HepG2 (cell line): ENCODE measurements at regions not wholly inside any gene's neighbourhood (a gene's known extent, or its start where the extent isn't known, plus 50 kb on each side); places are given as distances from the start of the nearest gene placed in this dataset.

Experiments used
- ATAC-seq: fragments of 200-7000 bp; cut with Tn5 transposase; 3 replicates; pipeline ENCODE4 v1.9.1; 2020; ENCODE audit warnings: mild to moderate bottlenecking, moderate library complexity
- BruUV-seq: library from RNA; stranded (reverse); fragments of 400-500 nt; replicated peaks from 2 replicates; lab custom pipeline; 2021; lab: Mats Ljungman, UMichigan
- CTCF ChIA-PET: fragments of 300-600 bp; formaldehyde crosslinking; extraction: SDS; loops from one replicate; lab custom pipeline; 2021; ENCODE audit warnings: low total read pairs, inconsistent platforms, low intra/inter-chr PET ratio; lab: Yijun Ruan, JAX
- POLR2A ChIA-PET: fragments of 350-600 bp; sonication (Branson Sonifier 250); formaldehyde crosslinking; loops from one replicate; lab custom pipeline; 2020; ENCODE audit warnings: antibody characterized with exemption, inconsistent platforms; lab: Yijun Ruan, JAX
- DNase-seq: peaks from one replicate; pipeline ENCODE4 v3.0.0-alpha.2; 2015; ENCODE audit warnings: low spot score
- FAIRE-seq: peaks from 3 replicates; lab custom pipeline; 2011; peaks lifted over from hg19 to GRCh38; lab: Jason Lieb, UNC
- H2AFZ ChIP-seq: one replicate; pipeline ENCODE4 v1.6.1; 2011; ENCODE audit warnings: low read length, inconsistent platforms
- H3K27ac ChIP-seq: fragments of 300-600 bp; 3 replicates; pipeline ENCODE4 v1.8.0; 2011; ENCODE audit warnings: mixed run types, mild to moderate bottlenecking, mixed read lengths, low read length, inconsistent platforms; ENCODE audit not compliant: insufficient read depth; ENCODE audit errors: extremely low read length
- H3K27me3 ChIP-seq, 2 experiments: fragments of 200-600 bp in 1 of 2; 2 replicates in 1 of 2; 3 replicates in 1 of 2; pipeline versions ENCODE4 v1.6.0 to v1.8.0; 2011; ENCODE audit warnings: low read length in 2 of 2, mild to moderate bottlenecking in 2 of 2, moderate library complexity in 2 of 2, inconsistent platforms in 1 of 2; ENCODE audit not compliant: insufficient read depth in 2 of 2, control insufficient read depth in 1 of 2
- H3K36me3 ChIP-seq, 2 experiments: fragments of 200-600 bp in 1 of 2; replicated peaks in 1 of 2; 2 replicates in 1 of 2; 3 replicates in 1 of 2; pipeline versions ENCODE4 v1.5.1 to v1.8.0; 2011; ENCODE audit warnings: low read length in 2 of 2, inconsistent platforms in 1 of 2; ENCODE audit not compliant: insufficient read depth in 2 of 2, control insufficient read depth in 1 of 2
- H3K4me1 ChIP-seq: 2 replicates; pipeline ENCODE4 v1.5.1; 2012; ENCODE audit warnings: low read length, inconsistent platforms; ENCODE audit not compliant: insufficient read depth
- H3K4me2 ChIP-seq: 2 replicates; pipeline ENCODE4 v1.6.0; 2011; ENCODE audit warnings: low read depth, low read length, inconsistent platforms
- H3K4me3 ChIP-seq, 3 experiments: fragments of 200-600 bp in 1 of 3; sonication (generic), shearing (Covaris generic) in 1 of 3; replicated peaks in 1 of 3; 2 replicates each; pipeline ENCODE4 v1.5.1; 2011 to 2016; ENCODE audit warnings: low read length in 3 of 3, inconsistent platforms in 2 of 3, low read depth in 2 of 3, mild to moderate bottlenecking in 2 of 3, control low read depth in 1 of 3, mixed read lengths in 1 of 3; ENCODE audit not compliant: insufficient read depth in 1 of 3
- H3K79me2 ChIP-seq: one replicate; pipeline ENCODE4 v1.6.1; 2011; ENCODE audit warnings: low read length, inconsistent platforms; ENCODE audit not compliant: insufficient read depth
- H3K9ac ChIP-seq: 2 replicates; pipeline ENCODE4 v1.6.0; 2011; ENCODE audit warnings: mild to moderate bottlenecking, low read depth, low read length, inconsistent platforms; ENCODE audit not compliant: insufficient read depth
- H3K9me3 ChIP-seq: 2 replicates; pipeline ENCODE4 v1.5.1; 2012; ENCODE audit warnings: mild to moderate bottlenecking, low read length
- H4K20me1 ChIP-seq: 2 replicates; pipeline ENCODE4 v1.6.0; 2011; ENCODE audit warnings: inconsistent platforms, mild to moderate bottlenecking, low read length, moderate library complexity; ENCODE audit not compliant: insufficient read depth
- CEBPB ChIP-seq: IDR thresholded peaks from 2 replicates; pipeline ENCODE4 v1.6.1; 2011; ENCODE audit warnings: low read depth, low read length, improper control_type of control experiment, borderline replicate concordance
- EP300 ChIP-seq, 3 experiments: sonication (generic) in 1 of 3; formaldehyde crosslinking in 1 of 3; IDR thresholded peaks; 2 replicates each; pipeline versions ENCODE4 v1.5.1 to v1.6.1; 2011 to 2020; ENCODE audit warnings: low read depth in 2 of 3, low read length in 2 of 3, borderline replicate concordance in 1 of 3, improper control_type of control experiment in 1 of 3, mild to moderate bottlenecking in 1 of 3, missing genetic modification reagents in 1 of 3, moderate library complexity in 1 of 3
- SALL1 ChIP-seq: sonication (generic); formaldehyde crosslinking; IDR thresholded peaks from 2 replicates; pipeline ENCODE4 v1.8.0; 2022; ENCODE audit warnings: mild to moderate bottlenecking, missing genetic modification reagents
- SMC3 ChIP-seq: IDR thresholded peaks from 2 replicates; pipeline ENCODE4 v1.6.1; 2011; ENCODE audit warnings: low read length, improper control_type of control experiment
- STAG1 ChIP-seq: sonication (generic); formaldehyde crosslinking; IDR thresholded peaks from 2 replicates; pipeline ENCODE4 v1.4.0; 2020; ENCODE audit warnings: missing genetic modification reagents
- ZNF101 ChIP-seq: sonication (generic); formaldehyde crosslinking; IDR thresholded peaks from 2 replicates; pipeline ENCODE4 v1.4.0; 2020; ENCODE audit warnings: mild to moderate bottlenecking, low read depth, missing genetic modification reagents, borderline replicate concordance
- WGBS: methylation state at CpG from one replicate; pipeline ENCODE4 v1.1.6; 2017; ENCODE audit warnings: low lambda C conversion rate; 5-methylcytosine and 5-hydroxymethylcytosine counted together
- in situ Hi-C: cut with HindIII; loops from 2 replicates; pipeline ENCODE4 v1.10.0; 2017; ENCODE audit warnings: low pct_unique_long_range_greater_than_20kb; ENCODE audit not compliant: extremely low pct_ligation_motif_present
- intact Hi-C: fragments of 100-400 bp; cut with micrococcal nuclease; formaldehyde crosslinking; loops from one replicate; pipeline ENCODE4 v1.10.0; 2022; ENCODE audit not compliant: unreplicated experiment
- TF ChIP-seq, protein P1 (sequence below): sonication (generic); formaldehyde crosslinking; IDR thresholded peaks from 2 replicates; pipeline ENCODE4 v1.5.0; 2020; ENCODE audit warnings: mild to moderate bottlenecking, missing genetic modification reagents, moderate library complexity

DNA sequence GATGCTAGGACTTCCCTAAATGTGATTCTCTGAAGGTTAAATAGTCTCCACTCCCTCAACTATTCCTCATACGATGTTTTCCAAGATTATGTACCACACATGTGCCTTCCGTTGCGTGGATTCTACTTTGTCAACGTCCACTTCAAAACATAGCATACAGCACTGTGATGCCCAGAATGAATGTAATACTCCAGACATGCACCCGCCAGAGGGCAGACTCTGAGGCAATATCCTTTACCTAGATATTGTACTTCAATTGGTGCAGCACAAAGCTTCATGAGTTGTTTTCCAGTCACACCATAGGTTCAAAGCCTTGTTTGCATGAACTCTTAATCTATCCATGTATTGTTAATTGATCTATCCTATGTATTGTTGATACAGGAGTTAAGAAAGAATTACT is 201.0 kb upstream of the NABP1 start:
- FAIRE-seq = peak; percentile 23
- in situ Hi-C loops = no loop called here
- no peak overlapping the region for H2AFZ ChIP-seq

DNA sequence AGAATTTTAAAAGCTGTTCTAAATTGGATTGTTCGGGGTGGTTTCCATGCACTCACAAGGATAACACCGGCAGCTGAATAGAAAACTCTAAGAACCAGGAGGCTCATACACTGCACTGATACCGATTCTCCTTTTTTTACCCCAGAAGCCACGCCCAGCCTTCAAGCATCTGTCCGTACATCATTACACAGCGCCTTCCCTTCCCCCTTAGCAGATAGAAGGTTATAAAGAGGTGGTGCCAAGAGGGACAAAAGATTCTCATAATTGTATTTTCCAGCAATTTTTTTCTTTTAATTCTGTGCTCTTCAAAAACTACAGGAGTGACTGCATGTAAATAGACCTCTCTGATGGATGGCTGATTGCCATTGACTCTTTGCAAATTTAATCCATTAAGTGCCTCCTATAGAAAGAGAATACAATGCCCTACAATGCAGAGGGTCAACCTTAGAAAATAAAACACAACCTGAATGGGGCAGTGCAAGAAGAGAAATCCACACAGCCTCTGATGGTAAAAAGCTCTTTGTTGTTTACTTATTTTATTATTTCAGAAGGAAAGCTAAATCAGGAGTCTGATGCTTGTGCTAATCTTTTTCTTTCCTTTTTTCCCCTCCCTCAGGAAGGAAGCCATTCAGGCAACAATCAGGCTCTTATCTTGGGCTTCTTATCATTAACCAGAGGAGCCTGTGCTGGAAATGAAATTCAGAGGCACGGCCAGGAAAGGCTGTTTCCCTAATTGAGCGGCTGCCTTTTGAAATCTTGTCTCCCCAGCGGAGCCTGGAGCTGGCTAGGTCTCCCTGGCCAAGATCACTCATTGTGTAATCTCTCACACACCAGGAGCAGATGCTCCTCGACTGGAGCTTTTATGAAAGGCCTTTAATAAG is 198.9 kb upstream of the NABP1 start:
- H3K4me3 ChIP-seq = no peak overlapping the region
- no peak overlapping the region for H3K9ac ChIP-seq
- peak; percentile 46; the same call in 1 of the 2 replicates for TF ChIP-seq CEBPB
- TF ChIP-seq SALL1 = 0 out of 2 replicates have a peak, but pooled peaks have one; percentile 17
- TF ChIP-seq ZNF101 = no peak
- POLR2A ChIA-PET = no interaction called here
- FAIRE-seq (no peak), ATAC-seq (peak; percentile 71), DNase-seq (peak; percentile 23)
- H3K4me1 ChIP-seq = no peaks in the 10 kb centered on the region
- no peaks in the 10 kb centered on the region; a peak in 2 of 5 replicates for H3K27me3 ChIP-seq
- in situ Hi-C loops = no loop called here
- H2AFZ ChIP-seq = no peak overlapping the region
- WGBS = 25% methylated on average over 10 of the region's 10 CpGs
- no peaks in the 10 kb centered on the region for H3K36me3 ChIP-seq
- no TSS peak for BruUV-seq
- no peaks in the 10 kb centered on the region for H4K20me1 ChIP-seq
- peaks cover 29% of the 10 kb centered on the region for H3K9me3 ChIP-seq
- H3K79me2 ChIP-seq = no peaks in the 10 kb centered on the region
- intact Hi-C loops = no loop called here
- H3K4me2 ChIP-seq = peak overlapping the region; percentile 25; the same call in 1 of the 2 replicates
- H3K27ac ChIP-seq = no peak overlapping the region
- CTCF ChIA-PET = no interaction called here

More for the DNA sequence above, 201.0 kb upstream of the NABP1 start:
- POLR2A ChIA-PET = no interaction called here
- Histone ChIP-seq H3K27me3 (no peaks in the 10 kb centered on the region; a peak in 2 of 5 replicates), H4K20me1 (no peaks in the 10 kb centered on the region)
- TF ChIP-seq EP300 (IDR thresholded peaks at IDR 0.05; ENCODE audit: low read depth in 2 of 2, low read length in 2 of 2) (no peak), EP300 (CRISPR knock-in tag; IDR thresholded peaks at IDR 0.05; ENCODE audit: borderline replicate concordance) (no peak), SMC3 (peak; percentile 19; the same call in 1 of the 2 replicates), STAG1 (CRISPR knock-in tag) (peak; percentile 32)
- TF ChIP-seq, protein P1, sequence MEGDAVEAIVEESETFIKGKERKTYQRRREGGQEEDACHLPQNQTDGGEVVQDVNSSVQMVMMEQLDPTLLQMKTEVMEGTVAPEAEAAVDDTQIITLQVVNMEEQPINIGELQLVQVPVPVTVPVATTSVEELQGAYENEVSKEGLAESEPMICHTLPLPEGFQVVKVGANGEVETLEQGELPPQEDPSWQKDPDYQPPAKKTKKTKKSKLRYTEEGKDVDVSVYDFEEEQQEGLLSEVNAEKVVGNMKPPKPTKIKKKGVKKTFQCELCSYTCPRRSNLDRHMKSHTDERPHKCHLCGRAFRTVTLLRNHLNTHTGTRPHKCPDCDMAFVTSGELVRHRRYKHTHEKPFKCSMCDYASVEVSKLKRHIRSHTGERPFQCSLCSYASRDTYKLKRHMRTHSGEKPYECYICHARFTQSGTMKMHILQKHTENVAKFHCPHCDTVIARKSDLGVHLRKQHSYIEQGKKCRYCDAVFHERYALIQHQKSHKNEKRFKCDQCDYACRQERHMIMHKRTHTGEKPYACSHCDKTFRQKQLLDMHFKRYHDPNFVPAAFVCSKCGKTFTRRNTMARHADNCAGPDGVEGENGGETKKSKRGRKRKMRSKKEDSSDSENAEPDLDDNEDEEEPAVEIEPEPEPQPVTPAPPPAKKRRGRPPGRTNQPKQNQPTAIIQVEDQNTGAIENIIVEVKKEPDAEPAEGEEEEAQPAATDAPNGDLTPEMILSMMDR = peak; percentile 35
- TF ChIP-seq, all 625 proteins: peak for 3
- peaks cover 12% of the 10 kb centered on the region for H3K9me3 ChIP-seq
- no peak overlapping the region for H3K4me3 ChIP-seq
- no peak for DNase-seq
- no peak overlapping the region for H3K9ac ChIP-seq
- no peaks in the 10 kb centered on the region for H3K79me2 ChIP-seq
- H3K36me3 ChIP-seq = no peaks in the 10 kb centered on the region
- no peaks in the 10 kb centered on the region for H3K4me1 ChIP-seq
- CTCF ChIA-PET = no interaction called here
- no peak overlapping the region for H3K27ac ChIP-seq
- peak; percentile 83 for ATAC-seq
- no peak overlapping the region for H3K4me2 ChIP-seq
- 23% methylated on average over 5 of the region's 5 CpGs for WGBS
- BruUV-seq = no TSS peak
- intact Hi-C loops = no loop called here
